H9 (cell line): ENCODE measurements at regions not wholly inside any gene's neighbourhood (a gene's known extent, or its start where the extent isn't known, plus 50 kb on each side); places are given as distances from the start of the nearest gene placed in this dataset.

Experiments
- DNase-seq: peaks from one replicate; pipeline ENCODE4 v3.0.0-alpha.2; 2017
- H2AFZ ChIP-seq: one replicate; pipeline ENCODE4 v1.6.1; 2013; ENCODE audit warnings: mild to moderate bottlenecking, low read length, control low read depth, moderate library complexity
- H2AK5ac ChIP-seq: 2 replicates; pipeline ENCODE4 v1.6.1; 2013; ENCODE audit warnings: low read length, control low read depth, mixed read lengths; ENCODE audit not compliant: insufficient read length
- H2BK120ac ChIP-seq: one replicate; pipeline ENCODE4 v1.6.1; 2013; ENCODE audit warnings: low read depth, mild to moderate bottlenecking, low read length, control low read depth, inconsistent platforms; ENCODE audit not compliant: poor library complexity, severe bottlenecking
- H2BK12ac ChIP-seq: 2 replicates; pipeline ENCODE4 v1.6.1; 2013; ENCODE audit warnings: low read length, control low read depth, mixed read lengths, low read depth; ENCODE audit not compliant: insufficient read length
- H2BK15ac ChIP-seq: 2 replicates; pipeline ENCODE4 v1.6.1; 2013; ENCODE audit warnings: low read depth, low read length, control low read depth
- H2BK20ac ChIP-seq: one replicate; pipeline ENCODE4 v1.6.1; 2013; ENCODE audit warnings: low read depth, mild to moderate bottlenecking, low read length, control low read depth, inconsistent platforms; ENCODE audit not compliant: poor library complexity, severe bottlenecking
- H2BK5ac ChIP-seq: 2 replicates; pipeline ENCODE4 v1.6.1; 2013; ENCODE audit warnings: low read length, control low read depth, mixed read lengths; ENCODE audit not compliant: insufficient read length
- H3K14ac ChIP-seq: 2 replicates; pipeline ENCODE4 v1.6.1; 2013; ENCODE audit warnings: low read length, control low read depth; ENCODE audit not compliant: insufficient read depth
- H3K18ac ChIP-seq: 2 replicates; pipeline ENCODE4 v1.6.1; 2013; ENCODE audit warnings: low read depth, mild to moderate bottlenecking, mixed read lengths, low read length, control low read depth; ENCODE audit not compliant: insufficient read length
- H3K23ac ChIP-seq: 2 replicates; pipeline ENCODE4 v1.6.1; 2013; ENCODE audit warnings: low read length, control low read depth, mixed read lengths, low read depth; ENCODE audit not compliant: insufficient read length
- H3K23me2 ChIP-seq: 2 replicates; pipeline ENCODE4 v1.6.1; 2013; ENCODE audit warnings: low read depth, mild to moderate bottlenecking, mixed read lengths, low read length, control low read depth; ENCODE audit not compliant: insufficient read length, poor library complexity, severe bottlenecking
- H3K27ac ChIP-seq: 2 replicates; pipeline ENCODE4 v1.5.1; 2013; ENCODE audit warnings: low read length, control low read depth, mixed read lengths, low read depth; ENCODE audit not compliant: insufficient read length
- H3K27me3 ChIP-seq: 2 replicates; pipeline ENCODE4 v1.6.1; 2013; ENCODE audit warnings: low read length, control low read depth, inconsistent platforms; ENCODE audit not compliant: insufficient read depth
- H3K4ac ChIP-seq: 2 replicates; pipeline ENCODE4 v1.6.1; 2013; ENCODE audit warnings: low read depth, mild to moderate bottlenecking, control low read depth, inconsistent platforms, low read length, moderate library complexity
- H3K4me1 ChIP-seq: 2 replicates; pipeline ENCODE4 v1.6.1; 2013; ENCODE audit warnings: low read length, control low read depth, inconsistent platforms; ENCODE audit not compliant: insufficient read depth
- H3K4me2 ChIP-seq: 2 replicates; pipeline ENCODE4 v1.6.1; 2013; ENCODE audit warnings: low read length, control low read depth, mixed read lengths; ENCODE audit not compliant: insufficient read length, insufficient read depth
- H3K56ac ChIP-seq: 2 replicates; pipeline ENCODE4 v1.6.1; 2013; ENCODE audit warnings: low read depth, mild to moderate bottlenecking, mixed read lengths, low read length, control low read depth; ENCODE audit not compliant: insufficient read length
- H3K79me1 ChIP-seq: 2 replicates; pipeline ENCODE4 v1.6.1; 2013; ENCODE audit warnings: low read depth, mild to moderate bottlenecking, moderate library complexity, low read length, control low read depth, inconsistent platforms; ENCODE audit not compliant: insufficient read depth, poor library complexity, severe bottlenecking
- H3K79me2 ChIP-seq: 2 replicates; pipeline ENCODE4 v1.6.1; 2013; ENCODE audit warnings: low read length, control low read depth, inconsistent platforms; ENCODE audit not compliant: insufficient read depth
- H3K9ac ChIP-seq: 2 replicates; pipeline ENCODE4 v1.6.1; 2013; ENCODE audit warnings: low read length, control low read depth, mixed read lengths; ENCODE audit not compliant: insufficient read length; ENCODE audit errors: extremely low read depth
- H3K9me3 ChIP-seq: one replicate; pipeline ENCODE4 v1.6.1; 2013; ENCODE audit warnings: low read depth, low read length, inconsistent platforms; ENCODE audit not compliant: control insufficient read depth
- H3T11ph ChIP-seq: one replicate; pipeline ENCODE4 v1.6.1; 2013; ENCODE audit warnings: mild to moderate bottlenecking, low read length, control low read depth, inconsistent platforms
- H4K20me1 ChIP-seq: one replicate; pipeline ENCODE4 v1.6.1; 2013; ENCODE audit not compliant: control insufficient read depth, insufficient read length, insufficient read depth
- H4K5ac ChIP-seq: 2 replicates; pipeline ENCODE4 v1.6.1; 2013; ENCODE audit warnings: low read depth, mild to moderate bottlenecking, mixed read lengths, low read length, control low read depth; ENCODE audit not compliant: insufficient read length
- H4K8ac ChIP-seq: replicated peaks from 2 replicates; pipeline ENCODE4 v1.6.1; 2013; ENCODE audit warnings: low read length, control low read depth, mixed read lengths, low read depth; ENCODE audit not compliant: insufficient read length
- H4K91ac ChIP-seq: 2 replicates; pipeline ENCODE4 v1.6.1; 2013; ENCODE audit warnings: low read depth, mild to moderate bottlenecking, moderate library complexity, mixed read lengths, low read length, control low read depth; ENCODE audit not compliant: insufficient read length
- H3K27ac Mint-ChIP-seq, 3 experiments: 2 replicates in 2 of 3; 3 replicates in 1 of 3; pipeline ENCODE4 v1.8.0; 2020 to 2021; ENCODE audit warnings: mixed read lengths in 3 of 3, mild to moderate bottlenecking in 1 of 3, moderate library complexity in 1 of 3
- H3K27me3 Mint-ChIP-seq: 2 replicates; pipeline ENCODE4 v1.8.0; 2021; ENCODE audit warnings: low read depth, mild to moderate bottlenecking, moderate library complexity, mixed read lengths
- H3K36me3 Mint-ChIP-seq, 3 experiments: 2 replicates in 2 of 3; 3 replicates in 1 of 3; pipeline ENCODE4 v1.8.0; 2020 to 2021; ENCODE audit warnings: low read depth in 3 of 3, mixed read lengths in 3 of 3; ENCODE audit not compliant: insufficient read depth in 1 of 3
- H3K4me1 Mint-ChIP-seq, 2 experiments: 2 replicates each; pipeline ENCODE4 v1.8.0; 2020; ENCODE audit warnings: mixed read lengths in 2 of 2
- H3K4me3 Mint-ChIP-seq, 2 experiments: 2 replicates in 1 of 2; 3 replicates in 1 of 2; pipeline ENCODE4 v1.8.0; 2020 to 2021; ENCODE audit warnings: mild to moderate bottlenecking in 2 of 2, mixed read lengths in 2 of 2, moderate library complexity in 1 of 2
- H3K9me3 Mint-ChIP-seq, 2 experiments: 2 replicates in 1 of 2; 3 replicates in 1 of 2; pipeline ENCODE4 v1.8.0; 2020; ENCODE audit warnings: mild to moderate bottlenecking in 2 of 2, mixed read lengths in 2 of 2, moderate library complexity in 1 of 2
- CTCF ChIP-seq: fragments of 200-600 bp; sonication (generic); conservative IDR thresholded peaks from 3 replicates; pipeline ENCODE4 v1.8.0; 2021; ENCODE audit warnings: antibody characterized with exemption, mild to moderate bottlenecking
- WGBS: extraction: QIAGEN DNeasy Blood & Tissue Kit; methylation state at CpG from one replicate; pipeline ENCODE4 v1.1.7; 2013; ENCODE audit warnings: missing lambda C conversion rate, low lambda C conversion rate, mixed read lengths; ENCODE audit not compliant: insufficient read length; ENCODE audit errors: extremely low coverage; 5-methylcytosine and 5-hydroxymethylcytosine counted together

GRCh38 chr16:48067388-48067787, 88.4 kb downstream of the ABCC12 start:
- no peak for TF ChIP-seq CTCF
- Mint-ChIP-seq H3K36me3 (peaks cover 0 to 4% (median 1%) of the 10 kb centered on the region in 3 experiments; a peak in 2 of 7 replicates), H3K4me3 (no peak overlapping the region), H3K27me3 (no peaks in the 10 kb centered on the region), H3K9me3 (peaks cover 4 to 6% of the 10 kb centered on the region in 2 experiments; a peak in 4 of 5 replicates), H3K27ac (no peak overlapping the region), H3K4me1 (peaks cover 2 to 7% of the 10 kb centered on the region in 2 experiments; a peak in 3 of 4 replicates)
- H3K27ac ChIP-seq: no peak overlapping the region
- H3K27me3 ChIP-seq: no peaks in the 10 kb centered on the region; the same call in 1 of the 2 replicates
- H3K79me2 ChIP-seq: no peaks in the 10 kb centered on the region
- H3T11ph ChIP-seq: no peak overlapping the region
- no peaks in the 10 kb centered on the region for H4K20me1 ChIP-seq
- H2BK120ac ChIP-seq: no peak overlapping the region
- no peak overlapping the region for H3K23ac ChIP-seq
- no peaks in the 10 kb centered on the region for H3K4me1 ChIP-seq
- H3K18ac ChIP-seq: no peak overlapping the region
- H3K23me2 ChIP-seq: no peaks in the 10 kb centered on the region
- H3K9ac ChIP-seq: no peak overlapping the region
- H3K14ac ChIP-seq: no peak overlapping the region
- no peak overlapping the region for H2BK12ac ChIP-seq
- no peak overlapping the region for H2BK15ac ChIP-seq
- WGBS: no CpG with 5 or more reads among the region's 2 CpGs
- H3K79me1 ChIP-seq: no peaks in the 10 kb centered on the region
- no peak overlapping the region for H2BK5ac ChIP-seq
- no peak overlapping the region for H2AFZ ChIP-seq
- DNase-seq: no peak
- H2BK20ac ChIP-seq: no peak overlapping the region
- H3K56ac ChIP-seq: no peak overlapping the region
- H2AK5ac ChIP-seq: no peak overlapping the region
- no peak overlapping the region for H3K4ac ChIP-seq
- no peak overlapping the region for H4K5ac ChIP-seq
- no peak overlapping the region for H4K8ac ChIP-seq
- H3K9me3 ChIP-seq: no peaks in the 10 kb centered on the region
- no peak overlapping the region for H3K4me2 ChIP-seq
- no peak overlapping the region for H4K91ac ChIP-seq
